Calu3 (cell line): ENCODE measurements at regions not wholly inside any gene's neighbourhood (a gene's known extent, or its start where the extent isn't known, plus 50 kb on each side); places are given as distances from the start of the nearest gene placed in this dataset.

Experiments used
- BruUV-seq: library from RNA; stranded (reverse); fragments of 400-500 nt; replicated peaks from 2 replicates; lab custom pipeline; 2021; lab: Mats Ljungman, UMichigan
- CTCF ChIA-PET: fragments of 300-600 bp; sonication (Branson Sonifier 250); formaldehyde crosslinking; loops from one replicate; lab custom pipeline; 2022; ENCODE audit warnings: antibody characterized with exemption; lab: Charles Lee
- DNase-seq: peaks from one replicate; pipeline ENCODE4 v3.0.0; 2022
- H3K27ac Mint-ChIP-seq: one replicate; pipeline ENCODE4 v1.8.0; 2022; ENCODE audit warnings: mixed read lengths; ENCODE audit not compliant: unreplicated experiment
- H3K27me3 Mint-ChIP-seq: one replicate; pipeline ENCODE4 v1.8.0; 2022; ENCODE audit warnings: mixed read lengths; ENCODE audit not compliant: unreplicated experiment
- H3K36me3 Mint-ChIP-seq: one replicate; pipeline ENCODE4 v1.8.0; 2022; ENCODE audit warnings: mild to moderate bottlenecking, moderate library complexity, mixed read lengths; ENCODE audit not compliant: insufficient read depth, unreplicated experiment
- H3K4me1 Mint-ChIP-seq: one replicate; pipeline ENCODE4 v1.8.0; 2022; ENCODE audit warnings: mild to moderate bottlenecking, low read depth, mixed read lengths; ENCODE audit not compliant: unreplicated experiment
- H3K4me3 Mint-ChIP-seq: one replicate; pipeline ENCODE4 v1.8.0; 2022; ENCODE audit warnings: mild to moderate bottlenecking, low read depth, moderate library complexity, mixed read lengths; ENCODE audit not compliant: unreplicated experiment
- H3K9me3 Mint-ChIP-seq: one replicate; pipeline ENCODE4 v1.8.0; 2022; ENCODE audit warnings: low read depth, mixed read lengths; ENCODE audit not compliant: unreplicated experiment
- CTCF ChIP-seq: fragments of 200-600 bp; IDR thresholded peaks from one replicate; pipeline ENCODE4 v1.8.0; 2022; ENCODE audit warnings: antibody characterized with exemption; ENCODE audit not compliant: unreplicated experiment
- intact Hi-C: fragments of 100-400 bp; cut with micrococcal nuclease; formaldehyde crosslinking; loops from one replicate; pipeline ENCODE4 v1.10.0; 2022; ENCODE audit not compliant: unreplicated experiment

GRCh38 chr11:116168459-116168787 lies 604.4 kb downstream of the BUD13 start:
- no peak for DNase-seq
- Mint-ChIP-seq H3K4me3 (no peak overlapping the region), H3K36me3 (no peaks in the 10 kb centered on the region), H3K27ac (no peak overlapping the region), H3K4me1 (no peaks in the 10 kb centered on the region), H3K9me3 (no peaks in the 10 kb centered on the region), H3K27me3 (peaks cover 65% of the 10 kb centered on the region)
- CTCF ChIA-PET, result no interaction called here
- intact Hi-C loops, result no loop called here
- BruUV-seq, result no TSS peak
- no peak for TF ChIP-seq CTCF

DNA sequence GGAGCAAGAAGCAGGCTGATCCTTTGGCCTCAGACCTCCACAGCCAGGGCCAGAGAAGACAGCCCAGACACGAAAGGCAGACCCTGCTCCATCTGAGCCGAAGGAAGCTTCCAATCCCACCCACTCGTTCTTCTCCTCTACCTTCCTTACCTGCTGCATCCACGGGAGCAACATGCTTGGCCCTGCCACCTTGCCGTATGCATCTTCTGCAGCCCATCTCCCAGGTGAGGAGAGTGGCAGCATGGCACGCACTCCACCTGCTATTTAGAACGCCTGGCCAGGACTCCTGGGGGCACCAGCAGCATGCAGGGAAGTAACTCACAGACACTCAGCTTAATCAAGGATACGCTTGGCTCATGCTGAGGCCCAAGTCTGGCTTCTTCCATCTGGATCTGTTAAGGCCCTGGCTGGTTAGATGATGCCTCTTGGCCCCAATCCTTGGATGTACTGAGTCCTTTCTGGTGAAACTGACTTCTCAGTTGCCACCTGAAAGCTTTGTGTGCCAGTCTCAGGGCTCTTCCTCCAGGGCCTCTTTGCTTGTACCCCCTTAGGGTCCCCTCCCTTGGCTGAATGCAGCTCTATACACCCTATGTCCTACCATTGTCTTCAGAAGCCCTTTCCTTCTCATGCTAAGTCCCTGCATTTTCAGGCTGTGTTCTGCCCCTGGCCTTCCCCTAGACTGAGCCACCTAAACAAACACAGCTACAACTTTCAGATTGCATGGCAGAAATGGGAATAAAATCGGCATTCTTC lies 604.9 kb downstream of the BUD13 start:
- H3K36me3 Mint-ChIP-seq, result no peaks in the 10 kb centered on the region
- no peak overlapping the region for H3K4me3 Mint-ChIP-seq
- peaks cover 60% of the 10 kb centered on the region for H3K27me3 Mint-ChIP-seq
- intact Hi-C loops, result no loop called here
- no peak for DNase-seq
- no peak overlapping the region for H3K27ac Mint-ChIP-seq
- no peaks in the 10 kb centered on the region for H3K4me1 Mint-ChIP-seq
- H3K9me3 Mint-ChIP-seq, result no peaks in the 10 kb centered on the region
- CTCF ChIA-PET, result no interaction called here
- TF ChIP-seq CTCF, result no peak
- BruUV-seq, result no TSS peak

GRCh38 chr11:116166573-116167465 lies 606.0 kb downstream of the BUD13 start:
- BruUV-seq, result no TSS peak
- H3K36me3 Mint-ChIP-seq, result no peaks in the 10 kb centered on the region
- peaks cover 60% of the 10 kb centered on the region for H3K27me3 Mint-ChIP-seq
- no peak overlapping the region for H3K27ac Mint-ChIP-seq
- DNase-seq, result no peak
- CTCF ChIA-PET, result no interaction called here
- H3K4me3 Mint-ChIP-seq, result no peak overlapping the region
- no peak for TF ChIP-seq CTCF
- H3K9me3 Mint-ChIP-seq, result no peaks in the 10 kb centered on the region
- intact Hi-C loops, result no loop called here
- H3K4me1 Mint-ChIP-seq, result no peaks in the 10 kb centered on the region

GRCh38 chr11:116164843-116165242 lies 607.9 kb downstream of the BUD13 start:
- BruUV-seq, result no TSS peak
- no peak for DNase-seq
- H3K4me3 Mint-ChIP-seq, result no peak overlapping the region
- intact Hi-C loops, result no loop called here
- no peaks in the 10 kb centered on the region for H3K9me3 Mint-ChIP-seq
- no peak overlapping the region for H3K27ac Mint-ChIP-seq
- CTCF ChIA-PET, result no interaction called here
- no peaks in the 10 kb centered on the region for H3K36me3 Mint-ChIP-seq
- H3K27me3 Mint-ChIP-seq, result peaks cover 58% of the 10 kb centered on the region
- no peaks in the 10 kb centered on the region for H3K4me1 Mint-ChIP-seq
- TF ChIP-seq CTCF, result no peak
